BJ (cell line): ENCODE measurements at regions not wholly inside any gene's neighbourhood (a gene's known extent, or its start where the extent isn't known, plus 50 kb on each side); places are given as distances from the start of the nearest gene placed in this dataset.

Experiments
- CTCF ChIA-PET: fragments of 350-600 bp; formaldehyde crosslinking; extraction: SDS; loops from one replicate; lab custom pipeline; 2021; ENCODE audit warnings: antibody characterized with exemption, inconsistent platforms; lab: Yijun Ruan, JAX
- POLR2A ChIA-PET: fragments of 300-600 bp; sonication (Branson Sonifier 250); formaldehyde crosslinking; extraction: SDS; loops from one replicate; lab custom pipeline; 2021; ENCODE audit warnings: antibody characterized with exemption; lab: Charles Lee
- DNase-seq: peaks from one replicate; pipeline ENCODE4 v3.0.0-alpha.2; 2011; ENCODE audit warnings: low read depth
- H3K27me3 ChIP-seq: 2 replicates; pipeline ENCODE4 v1.6.0; 2011; ENCODE audit warnings: low read length; ENCODE audit not compliant: control insufficient read depth, insufficient read depth
- H3K36me3 ChIP-seq: 2 replicates; pipeline ENCODE4 v1.5.1; 2011; ENCODE audit warnings: low read length; ENCODE audit not compliant: control insufficient read depth, insufficient read depth
- H3K4me3 ChIP-seq: 2 replicates; pipeline ENCODE4 v1.5.1; 2011; ENCODE audit warnings: low read depth, mild to moderate bottlenecking, control low read depth, low read length
- TF ChIP-seq, protein P1 (sequence below): IDR thresholded peaks from 2 replicates; pipeline ENCODE4 v1.5.1; 2011; ENCODE audit warnings: low read depth, mild to moderate bottlenecking, control low read depth, inconsistent platforms, low read length, moderate library complexity; ENCODE audit not compliant: insufficient read depth

DNA sequence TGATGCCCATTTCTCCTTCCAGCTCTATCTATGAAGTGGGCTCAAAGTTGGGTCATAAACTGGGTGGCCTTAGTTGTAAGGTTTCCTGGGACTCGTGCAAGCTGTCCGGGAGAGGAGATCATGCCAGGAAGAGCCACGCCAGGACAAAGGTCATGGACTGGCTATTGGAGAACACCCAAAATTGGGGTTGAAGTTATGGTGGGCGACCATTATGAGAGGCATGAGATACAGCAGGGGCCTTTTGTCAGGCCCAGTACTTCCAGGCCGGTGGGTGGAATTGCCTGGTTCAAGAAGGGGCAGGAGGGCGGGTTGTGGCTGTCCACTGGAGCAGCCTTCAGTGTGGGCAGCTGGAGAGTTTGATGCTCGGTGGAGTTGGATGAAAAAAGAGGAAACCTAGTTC lies 225.1 kb upstream of the SSTR4 start:
- POLR2A ChIA-PET: no interaction called here
- Histone ChIP-seq H3K36me3 (no peaks in the 10 kb centered on the region), H3K27me3 (no peaks in the 10 kb centered on the region; the same call in 1 of the 2 replicates), H3K4me3 (no peak overlapping the region)
- TF ChIP-seq, protein P1, sequence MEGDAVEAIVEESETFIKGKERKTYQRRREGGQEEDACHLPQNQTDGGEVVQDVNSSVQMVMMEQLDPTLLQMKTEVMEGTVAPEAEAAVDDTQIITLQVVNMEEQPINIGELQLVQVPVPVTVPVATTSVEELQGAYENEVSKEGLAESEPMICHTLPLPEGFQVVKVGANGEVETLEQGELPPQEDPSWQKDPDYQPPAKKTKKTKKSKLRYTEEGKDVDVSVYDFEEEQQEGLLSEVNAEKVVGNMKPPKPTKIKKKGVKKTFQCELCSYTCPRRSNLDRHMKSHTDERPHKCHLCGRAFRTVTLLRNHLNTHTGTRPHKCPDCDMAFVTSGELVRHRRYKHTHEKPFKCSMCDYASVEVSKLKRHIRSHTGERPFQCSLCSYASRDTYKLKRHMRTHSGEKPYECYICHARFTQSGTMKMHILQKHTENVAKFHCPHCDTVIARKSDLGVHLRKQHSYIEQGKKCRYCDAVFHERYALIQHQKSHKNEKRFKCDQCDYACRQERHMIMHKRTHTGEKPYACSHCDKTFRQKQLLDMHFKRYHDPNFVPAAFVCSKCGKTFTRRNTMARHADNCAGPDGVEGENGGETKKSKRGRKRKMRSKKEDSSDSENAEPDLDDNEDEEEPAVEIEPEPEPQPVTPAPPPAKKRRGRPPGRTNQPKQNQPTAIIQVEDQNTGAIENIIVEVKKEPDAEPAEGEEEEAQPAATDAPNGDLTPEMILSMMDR: no peak
- CTCF ChIA-PET: interaction anchor here (1.5 kb wide), 1 partner anchor 9 kb away, joined by 3 read pairs; no protein-coding TSS in a partner anchor
- no peak for DNase-seq

DNA sequence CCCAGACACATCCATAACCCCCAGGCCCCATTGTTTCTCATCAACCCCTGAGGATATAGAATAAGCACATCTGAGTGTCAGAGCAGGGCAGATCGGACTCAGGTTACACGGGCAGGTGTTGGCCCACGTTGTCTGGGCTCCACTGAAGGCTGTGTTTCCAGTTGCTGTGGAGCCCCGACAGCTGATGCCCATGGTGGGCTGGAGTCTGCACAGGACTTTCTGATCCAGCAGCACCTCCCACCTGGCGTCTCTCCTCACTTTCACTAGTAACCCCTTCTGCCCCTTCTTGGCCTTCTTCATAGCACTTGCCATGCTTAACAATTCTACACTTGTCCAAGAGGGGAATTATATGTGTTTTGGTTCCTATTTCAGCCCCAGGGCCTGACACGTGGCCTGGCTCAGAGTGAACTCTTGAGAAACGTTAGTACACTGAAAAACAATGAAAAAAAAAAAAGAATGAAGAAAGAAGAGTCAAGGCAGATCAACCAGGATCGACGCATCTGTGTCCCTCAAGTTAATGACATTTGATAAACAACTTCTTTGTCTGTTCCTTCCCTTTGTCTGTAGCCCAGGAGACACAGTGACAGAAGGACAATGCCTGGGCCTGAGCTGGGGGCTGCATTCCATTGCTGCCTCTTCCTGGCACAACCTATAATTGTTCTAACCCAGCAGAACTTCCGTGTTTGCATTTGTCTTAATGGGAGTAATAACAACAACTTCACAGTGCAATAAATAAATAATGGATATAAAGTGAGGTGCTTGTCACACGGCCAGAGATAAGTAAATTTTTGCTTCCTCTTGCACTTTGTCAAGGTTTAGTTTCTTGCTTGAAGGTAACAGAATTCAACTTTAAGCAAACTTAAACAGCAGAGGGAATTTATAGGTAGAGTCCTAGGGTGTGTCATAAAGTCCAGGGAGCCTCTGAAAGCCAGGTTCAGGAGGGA lies 224.2 kb upstream of the SSTR4 start:
- H3K4me3 ChIP-seq: no peak overlapping the region
- DNase-seq: no peak
- TF ChIP-seq, protein P1: no peak
- no peaks in the 10 kb centered on the region; the same call in 1 of the 2 replicates for H3K27me3 ChIP-seq
- ChIA-PET POLR2A (no interaction called here), CTCF (interaction anchor here (0.9 kb wide), 1 partner anchor 119 kb away, joined by 3 read pairs; no protein-coding TSS in a partner anchor)
- H3K36me3 ChIP-seq: no peaks in the 10 kb centered on the region

DNA sequence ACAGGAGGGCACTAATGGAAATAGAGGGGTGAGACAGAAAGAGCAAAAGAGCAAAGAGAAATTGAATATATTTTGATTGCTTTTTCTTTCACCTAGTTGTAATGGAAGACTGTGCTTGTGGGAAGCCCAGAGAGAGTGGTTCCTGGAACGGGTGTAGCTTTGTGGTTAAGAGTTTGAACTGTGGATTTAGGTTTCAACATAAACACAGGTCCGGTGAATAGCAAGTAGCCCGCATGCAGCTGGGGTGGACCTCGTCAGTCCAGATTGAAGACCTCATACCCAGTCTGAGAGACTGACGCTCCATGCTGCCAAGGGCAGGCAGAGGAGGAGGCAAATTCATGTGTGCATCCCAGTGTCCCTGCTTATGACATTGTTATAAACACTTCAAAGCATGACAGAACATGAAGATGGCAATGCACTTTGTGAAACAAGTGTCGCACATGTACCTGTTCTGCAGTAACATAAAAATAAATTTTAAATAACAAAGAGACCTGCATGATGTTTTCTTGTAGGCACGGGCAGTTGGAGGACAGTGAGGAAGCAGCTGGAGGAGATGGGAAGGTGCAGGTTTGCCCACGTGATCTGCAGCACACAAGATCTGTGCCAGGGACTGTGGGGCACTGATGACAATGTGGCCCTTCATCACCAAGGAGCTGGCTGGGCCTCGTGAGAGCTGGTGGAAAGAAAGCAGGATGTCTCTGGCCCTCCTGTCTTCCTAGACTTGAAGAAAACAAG lies 220.5 kb upstream of the SSTR4 start:
- TF ChIP-seq, protein P1: no peak
- CTCF ChIA-PET: no interaction called here
- Histone ChIP-seq H3K36me3 (no peaks in the 10 kb centered on the region), H3K27me3 (no peaks in the 10 kb centered on the region; the same call in 1 of the 2 replicates), H3K4me3 (no peak overlapping the region)
- POLR2A ChIA-PET: no interaction called here
- no peak for DNase-seq

DNA sequence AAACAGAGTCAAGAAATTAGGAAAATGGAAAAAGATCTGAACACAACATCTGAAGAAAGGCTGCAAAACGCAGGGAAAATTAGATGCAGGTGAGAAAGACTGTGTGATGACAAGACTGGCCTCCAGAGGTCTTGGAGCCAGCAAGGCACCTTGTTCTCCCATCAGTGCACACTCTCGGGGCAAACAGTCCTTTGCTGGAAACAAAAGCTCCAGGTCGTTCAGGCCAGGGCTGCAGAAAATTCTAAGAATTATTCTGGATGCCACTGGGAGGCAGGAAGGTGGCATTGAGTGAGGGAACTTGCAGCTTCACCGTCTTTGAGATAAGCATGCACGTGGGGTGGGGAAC lies 219.9 kb upstream of the SSTR4 start:
- no peak overlapping the region for H3K4me3 ChIP-seq
- POLR2A ChIA-PET: no interaction called here
- H3K27me3 ChIP-seq: no peaks in the 10 kb centered on the region; the same call in 1 of the 2 replicates
- TF ChIP-seq, protein P1: no peak
- CTCF ChIA-PET: no interaction called here
- no peaks in the 10 kb centered on the region for H3K36me3 ChIP-seq
- no peak for DNase-seq
